GM10248 (cell line): ENCODE measurements at regions not wholly inside any gene's neighbourhood (a gene's known extent, or its start where the extent isn't known, plus 50 kb on each side); places are given as distances from the start of the nearest gene placed in this dataset.
A peak's percentile ranks its signal among the peaks of the same experiment; 100 is the strongest.

ENCODE experiments used
- CTCF ChIA-PET: fragments of 300-600 bp; sonication (Branson Sonifier 250); formaldehyde crosslinking; extraction: SDS; loops from one replicate; lab custom pipeline; 2021; ENCODE audit warnings: antibody characterized with exemption; lab: Yijun Ruan, JAX
- POLR2A ChIA-PET: fragments of 350-650 bp; sonication (Branson Sonifier 250); formaldehyde crosslinking; extraction: SDS; loops from one replicate; lab custom pipeline; 2020; ENCODE audit warnings: antibody characterized with exemption; lab: Yijun Ruan, JAX
- DNase-seq: peaks from one replicate; pipeline ENCODE4 v3.0.0; 2012; ENCODE audit errors: extremely low spot score
- CTCF ChIP-seq: IDR thresholded peaks from 2 replicates; pipeline ENCODE4 v1.5.1; 2012; ENCODE audit warnings: mild to moderate bottlenecking, low read depth; ENCODE audit errors: extremely low read depth, missing control alignments, control extremely low read depth

GRCh38 chr2:58852243-58852642 lies 611.1 kb upstream of the FANCL start:
- ChIA-PET CTCF (interaction anchor here (1.8 to 1.9 kb wide), 2 partner anchors 10 to 11 kb away, joined by 6 to 11 read pairs; no protein-coding TSS in a partner anchor), POLR2A (no interaction called here)
- no peak for TF ChIP-seq CTCF
- DNase-seq = no peak

- POLR2A ChIA-PET = no interaction called here
- CTCF ChIA-PET = interaction anchor here (1.8 to 1.9 kb wide), 2 partner anchors 10 to 11 kb away, joined by 6 to 11 read pairs; no protein-coding TSS in a partner anchor
- no peak for DNase-seq
Measured at GRCh38 chr2:58851598-58851997, 610.5 kb upstream of the FANCL start.

GRCh38 chr2:58845011-58845410 lies 603.9 kb upstream of the FANCL start:
- CTCF ChIA-PET = no interaction called here
- POLR2A ChIA-PET = no interaction called here

More at GRCh38 chr2:58851598-58851997, 610.5 kb upstream of the FANCL start:
- no peak for TF ChIP-seq CTCF

GRCh38 chr2:58842501-58843155 lies 601.5 kb upstream of the FANCL start:
- POLR2A ChIA-PET = no interaction called here
- CTCF ChIA-PET = interaction anchor here (0.7 to 2.0 kb wide), 3 partner anchors 9 to 49 kb away, joined by 3 to 6 read pairs (median 4); no protein-coding TSS in a partner anchor
- DNase-seq = no peak
- no peak for TF ChIP-seq CTCF

More at GRCh38 chr2:58845011-58845410, 603.9 kb upstream of the FANCL start:
- no peak for TF ChIP-seq CTCF
- no peak for DNase-seq

- ChIA-PET CTCF (no interaction called here), POLR2A (no interaction called here)
- DNase-seq = peak; percentile 2
- no peak for TF ChIP-seq CTCF
Measured at GRCh38 chr2:58834404-58834803, 593.3 kb upstream of the FANCL start.

GRCh38 chr2:58826795-58827194 lies 585.7 kb upstream of the FANCL start:
- POLR2A ChIA-PET = no interaction called here
- no peak for DNase-seq
- CTCF ChIA-PET = interaction anchor here (0.9 kb wide), 1 partner anchor 23 kb away, joined by 3 read pairs; no protein-coding TSS in a partner anchor

More at GRCh38 chr2:58826795-58827194, 585.7 kb upstream of the FANCL start:
- no peak for TF ChIP-seq CTCF
